ENCODE measurements at regions not wholly inside any gene's neighbourhood (a gene's known extent, or its start where the extent isn't known, plus 50 kb on each side); places are given as distances from the start of the nearest gene placed in this dataset.
"Not testable (repeated sequence)": the region's sequence is repeated elsewhere in the genome, so short reads cannot be mapped to it uniquely, and the experiment has no call there.

DNA sequence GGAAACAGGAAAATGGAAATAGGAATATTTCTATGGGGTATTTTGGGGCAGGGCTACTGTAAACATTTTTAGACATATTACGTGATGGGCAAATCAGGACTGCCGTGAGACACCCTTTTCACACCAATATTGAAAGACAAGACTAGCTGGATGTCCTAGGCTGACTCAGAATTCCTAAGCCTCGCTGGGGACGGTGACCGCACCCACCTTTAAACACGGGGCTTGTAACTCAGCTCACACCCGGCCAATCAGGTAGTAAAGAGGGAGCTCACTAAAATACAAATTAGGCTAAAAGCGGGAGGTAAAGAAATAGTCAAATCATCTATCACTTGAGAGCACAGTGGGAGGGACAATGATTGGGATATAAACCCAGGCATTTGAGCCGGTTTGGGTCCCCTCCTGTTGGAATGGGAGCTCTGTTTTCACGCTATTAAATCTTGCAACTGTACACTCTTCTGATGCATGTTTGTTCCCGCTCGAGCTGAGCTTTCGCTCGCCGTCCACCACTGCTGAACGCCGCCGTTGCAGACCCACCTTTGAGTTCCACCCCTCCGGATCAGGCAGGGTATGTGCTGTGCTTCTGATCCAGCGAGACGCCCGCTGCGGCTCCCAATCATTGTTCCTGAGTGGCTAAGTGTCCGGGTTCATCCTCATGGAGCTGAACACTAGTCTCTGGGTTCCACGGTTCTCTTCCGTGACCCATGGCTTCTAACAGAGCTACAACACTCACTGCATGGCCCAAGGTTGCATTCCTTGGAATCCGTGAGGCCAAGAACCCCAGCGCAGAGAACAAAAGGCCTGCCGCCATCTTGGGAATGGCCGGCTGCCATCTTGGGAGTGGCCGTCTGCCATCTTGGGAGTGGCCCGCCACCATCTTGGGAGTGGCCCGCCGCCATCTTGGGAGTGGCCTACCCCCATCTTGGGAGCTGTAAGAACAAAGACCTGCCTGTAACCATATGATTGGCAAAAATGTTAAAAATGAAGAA is 152.6 kb downstream of the CRLF2 start:
- H3K4me3 ChIP-seq = no peak overlapping the region
- WGBS, 2 donors (ENCODE audit: low coverage in 1 of 2) = 72 to 82% methylated on average over 5 to 30 of the region's 34 CpGs
- no peak for ATAC-seq

DNA sequence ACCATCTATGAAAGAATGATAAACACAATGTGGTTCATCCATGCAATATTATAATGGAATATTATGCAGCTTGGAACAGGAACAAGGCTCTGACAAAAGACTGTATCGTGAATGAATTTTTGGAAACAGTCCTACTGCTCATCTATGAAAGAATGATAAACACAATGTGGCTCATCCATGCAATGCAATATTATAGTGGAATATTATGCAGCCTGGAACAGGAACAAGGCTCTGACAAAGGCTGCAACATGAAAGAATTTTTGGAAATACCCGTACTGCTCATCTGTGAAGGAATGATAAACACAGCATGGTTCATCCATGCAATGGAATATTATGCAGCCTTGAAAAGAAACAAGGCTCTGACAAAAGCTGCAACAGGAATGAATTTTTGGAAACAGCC is 158.8 kb downstream of the CRLF2 start:
- not testable (repeated sequence) for H3K4me3 ChIP-seq, H3K4me1 ChIP-seq, ATAC-seq, H3K27me3 ChIP-seq, H3K36me3 ChIP-seq, H3K27ac ChIP-seq
- 75 to 90% methylated on average over 2 of the region's 2 CpGs for WGBS, 2 donors (ENCODE audit: low coverage in 1 of 2)
- H3K9me3 ChIP-seq = peaks cover 0 to 45% (median 0%) of the 10 kb centered on the region in 3 donors

More for the DNA sequence above, 152.6 kb downstream of the CRLF2 start:
- peaks cover 15% of the 10 kb centered on the region for H3K27me3 ChIP-seq
- no peaks in the 10 kb centered on the region for H3K36me3 ChIP-seq
- no peak for TF ChIP-seq EP300 (IDR thresholded peaks at IDR 0.05)
- TF ChIP-seq POLR2A (IDR thresholded peaks at IDR 0.05) = no peak
- TF ChIP-seq POLR2AphosphoS5 (IDR thresholded peaks at IDR 0.05) = no peak
- TF ChIP-seq, protein P1, sequence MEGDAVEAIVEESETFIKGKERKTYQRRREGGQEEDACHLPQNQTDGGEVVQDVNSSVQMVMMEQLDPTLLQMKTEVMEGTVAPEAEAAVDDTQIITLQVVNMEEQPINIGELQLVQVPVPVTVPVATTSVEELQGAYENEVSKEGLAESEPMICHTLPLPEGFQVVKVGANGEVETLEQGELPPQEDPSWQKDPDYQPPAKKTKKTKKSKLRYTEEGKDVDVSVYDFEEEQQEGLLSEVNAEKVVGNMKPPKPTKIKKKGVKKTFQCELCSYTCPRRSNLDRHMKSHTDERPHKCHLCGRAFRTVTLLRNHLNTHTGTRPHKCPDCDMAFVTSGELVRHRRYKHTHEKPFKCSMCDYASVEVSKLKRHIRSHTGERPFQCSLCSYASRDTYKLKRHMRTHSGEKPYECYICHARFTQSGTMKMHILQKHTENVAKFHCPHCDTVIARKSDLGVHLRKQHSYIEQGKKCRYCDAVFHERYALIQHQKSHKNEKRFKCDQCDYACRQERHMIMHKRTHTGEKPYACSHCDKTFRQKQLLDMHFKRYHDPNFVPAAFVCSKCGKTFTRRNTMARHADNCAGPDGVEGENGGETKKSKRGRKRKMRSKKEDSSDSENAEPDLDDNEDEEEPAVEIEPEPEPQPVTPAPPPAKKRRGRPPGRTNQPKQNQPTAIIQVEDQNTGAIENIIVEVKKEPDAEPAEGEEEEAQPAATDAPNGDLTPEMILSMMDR (IDR thresholded peaks at IDR 0.05) = no peak
- no peak overlapping the region for H3K27ac ChIP-seq
- peaks cover 0 to 49% (median 0%) of the 10 kb centered on the region in 3 donors for H3K9me3 ChIP-seq
- H3K4me1 ChIP-seq = no peaks in the 10 kb centered on the region

DNA sequence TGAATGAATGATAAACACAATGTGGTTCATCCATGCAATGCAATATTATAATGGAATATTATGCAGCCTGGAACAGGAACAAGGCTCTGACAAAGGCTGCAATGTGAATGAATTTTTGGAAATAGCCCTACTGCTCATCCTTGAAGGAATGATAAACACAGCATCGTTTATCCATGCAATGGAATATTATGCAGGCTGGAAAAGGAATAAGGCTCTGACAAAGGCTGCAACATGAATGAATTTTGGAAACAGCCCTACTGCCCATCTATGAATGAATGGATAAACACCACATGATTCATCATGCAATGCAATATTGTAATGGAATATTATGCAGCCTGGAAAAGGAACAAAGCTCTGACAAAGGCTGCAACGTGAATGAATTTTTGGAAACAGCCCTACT is 159.4 kb downstream of the CRLF2 start:
- Histone ChIP-seq H3K9me3 (peaks cover 0 to 45% (median 0%) of the 10 kb centered on the region in 3 donors), H3K4me1 (no peaks in the 10 kb centered on the region), H3K27me3 (no peaks in the 10 kb centered on the region), H3K4me3 (no peak overlapping the region), H3K36me3 (no peaks in the 10 kb centered on the region), H3K27ac (no peak overlapping the region)
- TF ChIP-seq, protein P1 (IDR thresholded peaks at IDR 0.05) = no peak
- TF ChIP-seq POLR2AphosphoS5 (IDR thresholded peaks at IDR 0.05) = no peak
- no peak for TF ChIP-seq EP300 (IDR thresholded peaks at IDR 0.05)
- no peak for TF ChIP-seq POLR2A (IDR thresholded peaks at IDR 0.05)
- WGBS, 2 donors (ENCODE audit: low coverage in 1 of 2) = 65 to 70% methylated on average over 2 of the region's 2 CpGs
- no peak for ATAC-seq

DNA sequence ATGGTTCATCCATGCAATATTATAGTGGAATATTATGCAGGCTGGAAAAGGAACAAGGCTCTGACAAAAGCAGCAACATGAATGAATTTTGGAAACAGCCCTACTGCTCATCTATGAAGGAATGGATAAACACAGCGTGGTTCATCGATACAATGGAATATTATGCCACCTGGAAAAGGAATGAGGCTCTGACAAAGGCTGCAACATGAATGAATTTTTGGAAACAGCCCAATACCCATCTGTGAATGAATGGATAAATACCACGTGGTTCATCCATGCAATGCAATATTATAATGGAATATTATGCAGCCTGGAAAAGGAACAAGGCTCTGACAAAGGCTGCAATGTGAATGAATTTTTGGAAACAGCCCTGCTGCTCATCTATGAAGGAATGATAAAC is 160.4 kb downstream of the CRLF2 start:
- ATAC-seq = no peak
- TF ChIP-seq POLR2AphosphoS5 (IDR thresholded peaks at IDR 0.05) = no peak
- no peak for TF ChIP-seq EP300 (IDR thresholded peaks at IDR 0.05)
- no peak for TF ChIP-seq POLR2A (IDR thresholded peaks at IDR 0.05)
- TF ChIP-seq, protein P1 (IDR thresholded peaks at IDR 0.05) = no peak
- Histone ChIP-seq H3K27ac (no peak overlapping the region), H3K4me3 (no peak overlapping the region), H3K27me3 (no peaks in the 10 kb centered on the region), H3K9me3 (peaks cover 0 to 50% (median 0%) of the 10 kb centered on the region in 3 donors), H3K36me3 (no peaks in the 10 kb centered on the region), H3K4me1 (no peaks in the 10 kb centered on the region)
- WGBS, 2 donors (ENCODE audit: low coverage in 1 of 2) = 79 to 81% methylated on average over 3 of the region's 3 CpGs

DNA sequence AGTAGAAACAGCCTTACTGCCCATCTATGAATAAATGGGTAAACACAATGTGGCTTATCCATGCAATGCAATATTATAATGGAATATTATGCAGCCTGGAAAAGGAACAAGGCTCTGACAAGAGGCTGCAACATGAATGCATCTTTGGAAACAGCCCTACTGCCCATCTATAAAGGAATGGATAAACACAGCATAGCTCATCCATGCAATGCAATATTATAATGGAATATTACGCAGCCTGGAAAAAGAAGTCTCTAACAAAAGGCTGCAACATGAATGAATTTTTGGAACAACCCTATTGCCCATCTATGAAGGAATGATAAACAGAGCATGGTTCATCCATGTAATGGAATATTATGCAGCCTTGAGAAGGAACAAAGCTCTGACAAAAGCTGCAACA is 161.0 kb downstream of the CRLF2 start:
- no peak overlapping the region for H3K27ac ChIP-seq
- no peak for TF ChIP-seq EP300 (IDR thresholded peaks at IDR 0.05)
- no peak for TF ChIP-seq POLR2AphosphoS5 (IDR thresholded peaks at IDR 0.05)
- TF ChIP-seq, protein P1 (IDR thresholded peaks at IDR 0.05) = no peak
- no peak for TF ChIP-seq POLR2A (IDR thresholded peaks at IDR 0.05)
- H3K4me3 ChIP-seq = no peak overlapping the region
- no peaks in the 10 kb centered on the region for H3K36me3 ChIP-seq
- peaks cover 0 to 52% (median 0%) of the 10 kb centered on the region in 3 donors for H3K9me3 ChIP-seq
- H3K27me3 ChIP-seq = no peaks in the 10 kb centered on the region
- ATAC-seq = no peak
- 93 to 100% methylated on average over 1 of the region's 1 CpG for WGBS, 2 donors (ENCODE audit: low coverage in 1 of 2)
- no peaks in the 10 kb centered on the region for H3K4me1 ChIP-seq

Measured in gastroesophageal sphincter (tissue), 4 donors.